Parathyroid adenoma (tissue), 2 donors: ENCODE measurements at regions not wholly inside any gene's neighbourhood (a gene's known extent, or its start where the extent isn't known, plus 50 kb on each side); places are given as distances from the start of the nearest gene placed in this dataset.

Experiments used
- H2AFZ ChIP-seq: fragments of 300-600 bp; sonication (generic); one replicate; pipeline ENCODE4 v1.7.0; 2017; ENCODE audit warnings: antibody characterized with exemption, mild to moderate bottlenecking
- H3K27ac ChIP-seq: fragments of 300-600 bp; sonication (generic); one replicate; pipeline ENCODE4 v1.7.0; 2017
- H3K27me3 ChIP-seq: fragments of 300-600 bp; sonication (generic); one replicate; pipeline ENCODE4 v1.7.0; 2017; ENCODE audit warnings: low read length; ENCODE audit not compliant: control insufficient read depth, insufficient read depth
- H3K36me3 ChIP-seq: fragments of 300-600 bp; sonication (generic); one replicate; pipeline ENCODE4 v1.7.0; 2017; ENCODE audit warnings: low read length; ENCODE audit not compliant: control insufficient read depth, insufficient read depth
- H3K4me1 ChIP-seq: fragments of 300-600 bp; sonication (generic); one replicate; pipeline ENCODE4 v1.7.0; 2017; ENCODE audit warnings: control low read depth
- H3K4me2 ChIP-seq: fragments of 300-600 bp; sonication (generic); one replicate; pipeline ENCODE4 v1.7.0; 2017; ENCODE audit warnings: low read length
- H3K4me3 ChIP-seq: fragments of 300-600 bp; sonication (generic); one replicate; pipeline ENCODE4 v1.7.0; 2017; ENCODE audit warnings: low read depth, low read length
- H3K79me2 ChIP-seq: fragments of 300-600 bp; sonication (generic); one replicate; pipeline ENCODE4 v1.7.0; 2017; ENCODE audit warnings: control low read depth
- H3K9ac ChIP-seq: fragments of 300-600 bp; sonication (generic); one replicate; pipeline ENCODE4 v1.7.0; 2017; ENCODE audit warnings: mild to moderate bottlenecking
- H3K9me3 ChIP-seq: fragments of 300-600 bp; sonication (generic); one replicate; pipeline ENCODE4 v1.7.0; 2017; ENCODE audit warnings: low read length; ENCODE audit not compliant: control insufficient read depth
- CTCF ChIP-seq: fragments of 300-600 bp; sonication (generic); IDR thresholded peaks from one replicate; pipeline ENCODE4 v1.7.0; 2017; ENCODE audit warnings: antibody characterized with exemption, mild to moderate bottlenecking
- donor health status: primary hyperparathyroidism.

GRCh38 chr21:16420031-16420724 is 690.4 kb downstream of the USP25 start:
- H3K4me1 ChIP-seq = no peaks in the 10 kb centered on the region
- H3K27me3 ChIP-seq = no peaks in the 10 kb centered on the region
- no peaks in the 10 kb centered on the region for H3K9me3 ChIP-seq
- H3K79me2 ChIP-seq = no peaks in the 10 kb centered on the region
- no peaks in the 10 kb centered on the region for H3K36me3 ChIP-seq
- no peak overlapping the region for H3K9ac ChIP-seq
- peak overlapping the region; percentile 9 for H3K4me3 ChIP-seq
- H3K4me2 ChIP-seq = no peak overlapping the region
- no peak for TF ChIP-seq CTCF
- no peak overlapping the region for H2AFZ ChIP-seq
- no peak overlapping the region for H3K27ac ChIP-seq

GRCh38 chr21:16421007-16421406 is 691.2 kb downstream of the USP25 start:
- no peak overlapping the region for H3K4me3 ChIP-seq
- H3K79me2 ChIP-seq = no peaks in the 10 kb centered on the region
- no peaks in the 10 kb centered on the region for H3K4me1 ChIP-seq
- H3K9ac ChIP-seq = no peak overlapping the region
- no peaks in the 10 kb centered on the region for H3K9me3 ChIP-seq
- no peak overlapping the region for H2AFZ ChIP-seq
- H3K27me3 ChIP-seq = no peaks in the 10 kb centered on the region
- H3K36me3 ChIP-seq = no peaks in the 10 kb centered on the region
- no peak overlapping the region for H3K27ac ChIP-seq
- TF ChIP-seq CTCF = no peak
- no peak overlapping the region for H3K4me2 ChIP-seq

- H2AFZ ChIP-seq = no peak overlapping the region
- H3K79me2 ChIP-seq = no peaks in the 10 kb centered on the region
- H3K9ac ChIP-seq = no peak overlapping the region
- no peaks in the 10 kb centered on the region for H3K27me3 ChIP-seq
- H3K36me3 ChIP-seq = no peaks in the 10 kb centered on the region
- no peaks in the 10 kb centered on the region for H3K9me3 ChIP-seq
- H3K27ac ChIP-seq = no peak overlapping the region
- TF ChIP-seq CTCF = no peak
- no peak overlapping the region for H3K4me2 ChIP-seq
- no peaks in the 10 kb centered on the region for H3K4me1 ChIP-seq
- H3K4me3 ChIP-seq = no peak overlapping the region
Observed at GRCh38 chr21:16421965-16422364, 692.2 kb downstream of the USP25 start.

- Histone ChIP-seq H3K4me2 (no peak overlapping the region), H3K27ac (no peak overlapping the region), H3K79me2 (no peaks in the 10 kb centered on the region), H3K9me3 (no peaks in the 10 kb centered on the region), H2AFZ (no peak overlapping the region), H3K27me3 (no peaks in the 10 kb centered on the region), H3K36me3 (no peaks in the 10 kb centered on the region), H3K4me1 (no peaks in the 10 kb centered on the region), H3K4me3 (no peak overlapping the region), H3K9ac (no peak overlapping the region)
- TF ChIP-seq CTCF = no peak
Observed at GRCh38 chr21:16422702-16423101, 692.9 kb downstream of the USP25 start.

- H3K79me2 ChIP-seq = no peaks in the 10 kb centered on the region
- no peak overlapping the region for H3K4me2 ChIP-seq
- no peaks in the 10 kb centered on the region for H3K9me3 ChIP-seq
- TF ChIP-seq CTCF = no peak
- no peak overlapping the region for H3K9ac ChIP-seq
- H3K4me3 ChIP-seq = no peak overlapping the region
- no peaks in the 10 kb centered on the region for H3K4me1 ChIP-seq
- no peak overlapping the region for H3K27ac ChIP-seq
- H2AFZ ChIP-seq = no peak overlapping the region
- no peaks in the 10 kb centered on the region for H3K27me3 ChIP-seq
- H3K36me3 ChIP-seq = no peaks in the 10 kb centered on the region
Observed at GRCh38 chr21:16423921-16424320, 694.1 kb downstream of the USP25 start.
